ENCODE measurements at regions not wholly inside any gene's neighbourhood (a gene's known extent, or its start where the extent isn't known, plus 50 kb on each side); places are given as distances from the start of the nearest gene placed in this dataset.

GRCh38 chr6:153368131-153368530 is 237.0 kb upstream of the RGS17 start:
- no peak for TF ChIP-seq POLR2A (IDR thresholded peaks at IDR 0.05; ENCODE audit: low read depth, low read length)
- no peak for TF ChIP-seq POLR2AphosphoS5 (IDR thresholded peaks at IDR 0.05; ENCODE audit: low read depth, low read length)
- TF ChIP-seq TAF1 (IDR thresholded peaks at IDR 0.05; ENCODE audit: borderline replicate concordance, low read depth, low read length): no peak

All from GM12892 (cell line).